Common myeloid progenitor, CD34-positive (primary cell): ENCODE measurements at regions not wholly inside any gene's neighbourhood (a gene's known extent, or its start where the extent isn't known, plus 50 kb on each side); places are given as distances from the start of the nearest gene placed in this dataset.

Experiments used
- CTCF ChIA-PET: fragments of 350-600 bp; sonication (Branson Sonifier 250); formaldehyde crosslinking; loops from one replicate; lab custom pipeline; 2021; ENCODE audit warnings: antibody characterized with exemption; lab: Charles Lee
- POLR2A ChIA-PET: fragments of 350-600 bp; sonication (Branson Sonifier 250); formaldehyde crosslinking; loops from one replicate; lab custom pipeline; 2021; ENCODE audit warnings: antibody characterized with exemption; lab: Charles Lee
- DNase-seq, 3 donors: peaks; one replicate each; pipeline versions ENCODE4 v3.0.0 to v3.0.0-alpha.2; 2013
- H3K27ac ChIP-seq, 2 experiments: 1 replicate in 1 of 2; 2 replicates in 1 of 2; pipeline ENCODE4 v1.7.0; 2013; ENCODE audit warnings: inconsistent platforms in 2 of 2, low read length in 2 of 2, mild to moderate bottlenecking in 2 of 2, low read depth in 1 of 2, moderate library complexity in 1 of 2; ENCODE audit not compliant: severe bottlenecking in 2 of 2, insufficient read depth in 1 of 2, poor library complexity in 1 of 2
- H3K27me3 ChIP-seq, 5 experiments: replicated peaks in 2 of 5; 1 replicate in 3 of 5; 2 replicates in 2 of 5; pipeline versions ENCODE4 v1.6.1 to v1.7.0; 2013; ENCODE audit warnings: low read length in 4 of 5, mild to moderate bottlenecking in 2 of 5, moderate library complexity in 2 of 5, inconsistent platforms in 1 of 5; ENCODE audit not compliant: insufficient read depth in 5 of 5, control insufficient read depth in 4 of 5
- H3K36me3 ChIP-seq, 4 experiments: 1 replicate in 2 of 4; 2 replicates in 2 of 4; pipeline versions ENCODE4 v1.6.1 to v1.7.0; 2013; ENCODE audit warnings: low read length in 3 of 4, control low read depth in 1 of 4, mild to moderate bottlenecking in 1 of 4; ENCODE audit not compliant: control insufficient read depth in 4 of 4, insufficient read depth in 4 of 4
- H3K4me1 ChIP-seq, 4 experiments: 1 replicate in 3 of 4; 2 replicates in 1 of 4; pipeline versions ENCODE4 v1.6.1 to v1.7.1; 2013; ENCODE audit warnings: low read length in 3 of 4, mild to moderate bottlenecking in 3 of 4, control low read depth in 1 of 4, inconsistent platforms in 1 of 4, moderate library complexity in 1 of 4; ENCODE audit not compliant: control insufficient read depth in 4 of 4, insufficient read depth in 4 of 4; ENCODE audit errors: control extremely low read depth in 1 of 4
- H3K4me3 ChIP-seq, 7 experiments: 1 replicate in 4 of 7; 2 replicates in 3 of 7; pipeline versions ENCODE4 v1.5.1 to v1.7.0; 2013; ENCODE audit warnings: mild to moderate bottlenecking in 7 of 7, low read length in 6 of 7, moderate library complexity in 6 of 7, inconsistent platforms in 2 of 7, low read depth in 2 of 7, control low read depth in 1 of 7; ENCODE audit not compliant: insufficient read depth in 4 of 7, control insufficient read depth in 1 of 7; ENCODE audit errors: extremely low read depth in 1 of 7
- H3K9me3 ChIP-seq, 5 experiments: 1 replicate in 4 of 5; 2 replicates in 1 of 5; pipeline versions ENCODE4 v1.6.1 to v1.7.1; 2013; ENCODE audit warnings: low read length in 4 of 5, mild to moderate bottlenecking in 2 of 5, inconsistent platforms in 1 of 5, low read depth in 1 of 5, moderate library complexity in 1 of 5; ENCODE audit not compliant: control insufficient read depth in 4 of 5, insufficient read depth in 2 of 5; ENCODE audit errors: control extremely low read depth in 1 of 5
- WGBS: methylation state at CpG from one replicate; pipeline ENCODE4 v1.1.5; 2013; ENCODE audit not compliant: insufficient coverage; 5-methylcytosine and 5-hydroxymethylcytosine counted together

GRCh38 chr1:38541223-38541622 lies 318.3 kb downstream of the RRAGC start:
- POLR2A ChIA-PET: no interaction called here
- Histone ChIP-seq H3K27me3 (peaks cover 0 to 32% (median 7%) of the 10 kb centered on the region in 5 experiments), H3K27ac (no peak overlapping the region), H3K4me3 (no peak overlapping the region), H3K9me3 (peaks cover 0 to 5% (median 0%) of the 10 kb centered on the region in 5 experiments), H3K4me1 (no peaks in the 10 kb centered on the region), H3K36me3 (no peaks in the 10 kb centered on the region)
- CTCF ChIA-PET: no interaction called here
- no peak for DNase-seq
- 58% methylated on average over 2 of the region's 4 CpGs for WGBS

GRCh38 chr1:38539931-38540330 lies 319.6 kb downstream of the RRAGC start:
- peaks cover 0 to 5% (median 0%) of the 10 kb centered on the region in 5 experiments for H3K9me3 ChIP-seq
- ChIA-PET POLR2A (no interaction called here), CTCF (no interaction called here)
- no peak overlapping the region for H3K27ac ChIP-seq
- WGBS: 60% methylated on average over 6 of the region's 6 CpGs
- H3K27me3 ChIP-seq: peaks cover 0 to 32% (median 3%) of the 10 kb centered on the region in 5 experiments
- no peaks in the 10 kb centered on the region for H3K4me1 ChIP-seq
- no peak overlapping the region for H3K4me3 ChIP-seq
- H3K36me3 ChIP-seq: no peaks in the 10 kb centered on the region
- no peak for DNase-seq

- 76% methylated on average over 4 of the region's 4 CpGs for WGBS
- Histone ChIP-seq H3K9me3 (peaks cover 0 to 5% (median 0%) of the 10 kb centered on the region in 5 experiments), H3K36me3 (no peaks in the 10 kb centered on the region), H3K27me3 (peaks cover 0 to 33% (median 6%) of the 10 kb centered on the region in 5 experiments), H3K4me1 (no peaks in the 10 kb centered on the region), H3K4me3 (no peak overlapping the region), H3K27ac (no peak overlapping the region)
- ChIA-PET CTCF (no interaction called here), POLR2A (no interaction called here)
- DNase-seq: no peak
These were observed 320.7 kb downstream of the RRAGC start for GRCh38 chr1:38538834-38539233.

- Histone ChIP-seq H3K4me1 (no peaks in the 10 kb centered on the region), H3K36me3 (no peaks in the 10 kb centered on the region), H3K27me3 (peaks cover 0 to 21% (median 6%) of the 10 kb centered on the region in 5 experiments), H3K9me3 (no peaks in the 10 kb centered on the region), H3K4me3 (no peak overlapping the region), H3K27ac (no peak overlapping the region)
- WGBS: 100% methylated on average over 4 of the region's 4 CpGs
- no peak for DNase-seq
- ChIA-PET CTCF (no interaction called here), POLR2A (no interaction called here)
These were observed 323.5 kb downstream of the RRAGC start for GRCh38 chr1:38536089-38536488.

- H3K4me3 ChIP-seq: no peak overlapping the region
- CTCF ChIA-PET: no interaction called here
These were observed 325.1 kb downstream of the RRAGC start for GRCh38 chr1:38534473-38534823.

GRCh38 chr1:38533772-38534472 lies 325.6 kb downstream of the RRAGC start:
- H3K27ac ChIP-seq: no peak overlapping the region
- 78% methylated on average over 4 of the region's 5 CpGs for WGBS
- H3K27me3 ChIP-seq: peaks cover 0 to 14% (median 6%) of the 10 kb centered on the region in 5 experiments
- H3K4me3 ChIP-seq: no peak overlapping the region
- CTCF ChIA-PET: no interaction called here
- POLR2A ChIA-PET: no interaction called here
- no peaks in the 10 kb centered on the region for H3K36me3 ChIP-seq
- no peaks in the 10 kb centered on the region for H3K9me3 ChIP-seq
- no peak for DNase-seq
- H3K4me1 ChIP-seq: no peaks in the 10 kb centered on the region

More at GRCh38 chr1:38534473-38534823, 325.1 kb downstream of the RRAGC start:
- no peak for DNase-seq
- POLR2A ChIA-PET: no interaction called here
- Histone ChIP-seq H3K27ac (no peak overlapping the region), H3K4me1 (no peaks in the 10 kb centered on the region), H3K36me3 (no peaks in the 10 kb centered on the region), H3K27me3 (peaks cover 0 to 14% (median 6%) of the 10 kb centered on the region in 5 experiments), H3K9me3 (no peaks in the 10 kb centered on the region)
- 82% methylated on average over 6 of the region's 7 CpGs for WGBS

- 86% methylated on average over 2 of the region's 3 CpGs for WGBS
- Histone ChIP-seq H3K27me3 (peaks cover 0 to 15% (median 4%) of the 10 kb centered on the region in 5 experiments), H3K4me3 (no peak overlapping the region), H3K9me3 (no peaks in the 10 kb centered on the region), H3K36me3 (no peaks in the 10 kb centered on the region), H3K4me1 (peaks cover 0 to 5% (median 0%) of the 10 kb centered on the region in 4 experiments), H3K27ac (no peak overlapping the region)
- ChIA-PET POLR2A (no interaction called here), CTCF (no interaction called here)
- DNase-seq: no peak
These were observed 328.6 kb downstream of the RRAGC start for GRCh38 chr1:38530957-38531356.
